ENCODE measurements at regions not wholly inside any gene's neighbourhood (a gene's known extent, or its start where the extent isn't known, plus 50 kb on each side); places are given as distances from the start of the nearest gene placed in this dataset.

DNA sequence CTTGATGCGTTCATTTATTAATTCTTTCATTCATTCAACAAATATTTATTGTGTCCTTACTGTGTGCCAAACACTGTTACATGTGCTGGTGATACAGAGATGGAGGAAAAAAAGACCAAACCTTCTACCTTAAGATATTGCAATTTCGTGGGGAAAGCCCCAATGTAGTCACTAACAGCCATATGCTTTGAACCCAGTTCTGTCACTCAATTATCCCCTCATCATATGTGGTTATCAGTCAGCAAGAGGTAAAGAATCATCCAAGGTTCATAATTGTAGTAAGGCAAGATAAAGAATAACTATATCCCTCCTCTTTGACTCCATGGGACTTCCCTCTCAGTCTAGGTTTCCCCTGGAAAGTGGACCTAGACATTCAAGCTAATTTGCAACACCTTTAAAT, 1185.6 kb upstream of the CELF4 start:
- TF ChIP-seq, protein P1, sequence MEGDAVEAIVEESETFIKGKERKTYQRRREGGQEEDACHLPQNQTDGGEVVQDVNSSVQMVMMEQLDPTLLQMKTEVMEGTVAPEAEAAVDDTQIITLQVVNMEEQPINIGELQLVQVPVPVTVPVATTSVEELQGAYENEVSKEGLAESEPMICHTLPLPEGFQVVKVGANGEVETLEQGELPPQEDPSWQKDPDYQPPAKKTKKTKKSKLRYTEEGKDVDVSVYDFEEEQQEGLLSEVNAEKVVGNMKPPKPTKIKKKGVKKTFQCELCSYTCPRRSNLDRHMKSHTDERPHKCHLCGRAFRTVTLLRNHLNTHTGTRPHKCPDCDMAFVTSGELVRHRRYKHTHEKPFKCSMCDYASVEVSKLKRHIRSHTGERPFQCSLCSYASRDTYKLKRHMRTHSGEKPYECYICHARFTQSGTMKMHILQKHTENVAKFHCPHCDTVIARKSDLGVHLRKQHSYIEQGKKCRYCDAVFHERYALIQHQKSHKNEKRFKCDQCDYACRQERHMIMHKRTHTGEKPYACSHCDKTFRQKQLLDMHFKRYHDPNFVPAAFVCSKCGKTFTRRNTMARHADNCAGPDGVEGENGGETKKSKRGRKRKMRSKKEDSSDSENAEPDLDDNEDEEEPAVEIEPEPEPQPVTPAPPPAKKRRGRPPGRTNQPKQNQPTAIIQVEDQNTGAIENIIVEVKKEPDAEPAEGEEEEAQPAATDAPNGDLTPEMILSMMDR (IDR thresholded peaks at IDR 0.05), result no peak
- no peak for TF ChIP-seq POLR2AphosphoS5 (IDR thresholded peaks at IDR 0.05)
